Liver (tissue), 3 donors: ENCODE measurements at regions not wholly inside any gene's neighbourhood (a gene's known extent, or its start where the extent isn't known, plus 50 kb on each side); places are given as distances from the start of the nearest gene placed in this dataset.

Source experiments
- CTCF ChIP-seq: fragments of 150-350 bp; IDR thresholded peaks from 2 replicates; pipeline ENCODE4 v1.5.1; 2017; ENCODE audit warnings: improper control_type of control experiment, low read depth, low read length; ENCODE audit not compliant: missing input control
- EGR1 ChIP-seq, 2 donors: IDR thresholded peaks; 2 replicates each; pipeline ENCODE4 v1.6.1; 2016 to 2018; ENCODE audit warnings: antibody characterized with exemption in 2 of 2, low read depth in 2 of 2
- HNF4A ChIP-seq, 2 donors: conservative IDR thresholded peaks; 2 replicates each; pipeline ENCODE4 v1.6.1; 2016; ENCODE audit warnings: antibody characterized with exemption in 2 of 2, mild to moderate bottlenecking in 2 of 2
- RXRA ChIP-seq, 2 donors: IDR thresholded peaks; 2 replicates each; pipeline ENCODE4 v1.6.1; 2017 to 2018; ENCODE audit warnings: antibody characterized with exemption in 2 of 2, mild to moderate bottlenecking in 1 of 2
- donor health status: healthy.
- donor health status: healthy.

GRCh38 chr4:115249808-115250207 lies 136.4 kb upstream of the NDST4 start:
- TF ChIP-seq EGR1 (IDR thresholded peaks at IDR 0.05; ENCODE audit: low read depth in 2 of 2) (no peak), CTCF (no peak), RXRA (IDR thresholded peaks at IDR 0.05) (no peak), HNF4A (conservative IDR thresholded peaks at IDR 0.05) (no peak)
